ENCODE measurements at regions not wholly inside any gene's neighbourhood (a gene's known extent, or its start where the extent isn't known, plus 50 kb on each side); places are given as distances from the start of the nearest gene placed in this dataset.

- FAIRE-seq: no peak
- Mint-ChIP-seq H3K27me3 (ENCODE audit: low read depth, unreplicated experiment) (peaks cover 16% of the 10 kb centered on the region), H3K4me3 (ENCODE audit: unreplicated experiment) (no peak overlapping the region), H3K9me3 (ENCODE audit: unreplicated experiment) (peaks cover 2% of the 10 kb centered on the region), H3K36me3 (ENCODE audit: low read depth, unreplicated experiment) (no peaks in the 10 kb centered on the region), H3K4me1 (ENCODE audit: low read depth, unreplicated experiment) (peaks cover 21% of the 10 kb centered on the region), H3K27ac (ENCODE audit: unreplicated experiment) (no peak overlapping the region)
- Histone ChIP-seq H3K79me2 (ENCODE audit: insufficient read depth, low read length) (no peaks in the 10 kb centered on the region), H3K4me2 (ENCODE audit: low read length) (no peak overlapping the region), H3K9ac (ENCODE audit: low read length) (no peak overlapping the region), H3K4me3 (ENCODE audit: insufficient read depth, low read depth, low read length) (no peak overlapping the region), H3K4me1 (ENCODE audit: insufficient read depth, low read length) (peaks cover 9% of the 10 kb centered on the region), H3K9me3 (ENCODE audit: insufficient read depth, low read depth, low read length) (no peaks in the 10 kb centered on the region), H3K27ac (ENCODE audit: low read depth, low read length) (no peak overlapping the region), H2AFZ (ENCODE audit: low read depth, low read length) (no peak overlapping the region), H4K20me1 (ENCODE audit: insufficient read depth, low read length) (no peaks in the 10 kb centered on the region), H3K36me3 (ENCODE audit: insufficient read depth, low read length) (no peaks in the 10 kb centered on the region), H3K27me3 (ENCODE audit: insufficient read depth, low read length) (no peaks in the 10 kb centered on the region)
- TF ChIP-seq EZH2 (IDR thresholded peaks at IDR 0.05; ENCODE audit: insufficient read depth, low read length): no peak
- TF ChIP-seq, protein P1, sequence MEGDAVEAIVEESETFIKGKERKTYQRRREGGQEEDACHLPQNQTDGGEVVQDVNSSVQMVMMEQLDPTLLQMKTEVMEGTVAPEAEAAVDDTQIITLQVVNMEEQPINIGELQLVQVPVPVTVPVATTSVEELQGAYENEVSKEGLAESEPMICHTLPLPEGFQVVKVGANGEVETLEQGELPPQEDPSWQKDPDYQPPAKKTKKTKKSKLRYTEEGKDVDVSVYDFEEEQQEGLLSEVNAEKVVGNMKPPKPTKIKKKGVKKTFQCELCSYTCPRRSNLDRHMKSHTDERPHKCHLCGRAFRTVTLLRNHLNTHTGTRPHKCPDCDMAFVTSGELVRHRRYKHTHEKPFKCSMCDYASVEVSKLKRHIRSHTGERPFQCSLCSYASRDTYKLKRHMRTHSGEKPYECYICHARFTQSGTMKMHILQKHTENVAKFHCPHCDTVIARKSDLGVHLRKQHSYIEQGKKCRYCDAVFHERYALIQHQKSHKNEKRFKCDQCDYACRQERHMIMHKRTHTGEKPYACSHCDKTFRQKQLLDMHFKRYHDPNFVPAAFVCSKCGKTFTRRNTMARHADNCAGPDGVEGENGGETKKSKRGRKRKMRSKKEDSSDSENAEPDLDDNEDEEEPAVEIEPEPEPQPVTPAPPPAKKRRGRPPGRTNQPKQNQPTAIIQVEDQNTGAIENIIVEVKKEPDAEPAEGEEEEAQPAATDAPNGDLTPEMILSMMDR (IDR thresholded peaks at IDR 0.05; ENCODE audit: insufficient read depth, low read depth, low read length): no peak
- no peak for DNase-seq (ENCODE audit: low read depth)
Measured at GRCh38 chr9:108275906-108276305, 579.9 kb downstream of the ACTL7B start.

- Histone ChIP-seq H3K9ac (ENCODE audit: low read length) (no peak overlapping the region), H3K4me1 (ENCODE audit: insufficient read depth, low read length) (peaks cover 9% of the 10 kb centered on the region), H3K9me3 (ENCODE audit: insufficient read depth, low read depth, low read length) (no peaks in the 10 kb centered on the region), H3K27ac (ENCODE audit: low read depth, low read length) (no peak overlapping the region), H3K79me2 (ENCODE audit: insufficient read depth, low read length) (no peaks in the 10 kb centered on the region), H3K27me3 (ENCODE audit: insufficient read depth, low read length) (no peaks in the 10 kb centered on the region), H2AFZ (ENCODE audit: low read depth, low read length) (no peak overlapping the region), H3K36me3 (ENCODE audit: insufficient read depth, low read length) (no peaks in the 10 kb centered on the region), H3K4me2 (ENCODE audit: low read length) (no peak overlapping the region), H3K4me3 (ENCODE audit: insufficient read depth, low read depth, low read length) (no peak overlapping the region), H4K20me1 (ENCODE audit: insufficient read depth, low read length) (no peaks in the 10 kb centered on the region)
- TF ChIP-seq, protein P1 (IDR thresholded peaks at IDR 0.05; ENCODE audit: insufficient read depth, low read depth, low read length): no peak
- TF ChIP-seq EZH2 (IDR thresholded peaks at IDR 0.05; ENCODE audit: insufficient read depth, low read length): no peak
- peaks cover 30% of the 10 kb centered on the region for H3K4me1 Mint-ChIP-seq (ENCODE audit: low read depth, unreplicated experiment)
- FAIRE-seq (no peak), DNase-seq (ENCODE audit: low read depth) (no peak)
- H3K27me3 Mint-ChIP-seq (ENCODE audit: low read depth, unreplicated experiment): peaks cover 16% of the 10 kb centered on the region
- H3K27ac Mint-ChIP-seq (ENCODE audit: unreplicated experiment): no peak overlapping the region
- no peaks in the 10 kb centered on the region for H3K36me3 Mint-ChIP-seq (ENCODE audit: low read depth, unreplicated experiment)
- H3K4me3 Mint-ChIP-seq (ENCODE audit: unreplicated experiment): no peak overlapping the region
- peaks cover 2% of the 10 kb centered on the region for H3K9me3 Mint-ChIP-seq (ENCODE audit: unreplicated experiment)
Measured at GRCh38 chr9:108274971-108275370, 580.8 kb downstream of the ACTL7B start.

DNA sequence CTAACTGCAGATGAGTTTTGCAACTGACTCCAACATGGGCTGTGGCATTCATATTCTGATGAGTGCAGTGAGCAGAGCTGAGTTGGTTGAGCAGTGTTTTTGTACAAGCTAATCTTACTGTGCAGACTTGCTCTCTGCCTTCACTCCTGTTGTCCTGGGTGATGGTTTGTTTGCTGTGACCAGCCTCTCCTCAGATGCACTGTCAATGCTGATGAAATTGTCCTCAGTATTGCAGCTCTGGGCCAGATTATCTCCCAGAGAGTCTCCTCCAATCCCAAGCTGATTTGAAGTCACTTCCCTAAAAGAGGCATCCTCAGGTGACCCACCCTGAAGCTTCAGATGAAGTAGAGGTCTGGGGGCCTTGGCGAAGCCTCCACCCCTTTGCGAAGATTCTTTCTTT is 581.8 kb downstream of the ACTL7B start:
- Histone ChIP-seq H3K9me3 (ENCODE audit: insufficient read depth, low read depth, low read length) (no peaks in the 10 kb centered on the region), H3K36me3 (ENCODE audit: insufficient read depth, low read length) (no peaks in the 10 kb centered on the region), H3K79me2 (ENCODE audit: insufficient read depth, low read length) (no peaks in the 10 kb centered on the region), H3K4me1 (ENCODE audit: insufficient read depth, low read length) (peaks cover 9% of the 10 kb centered on the region), H3K27me3 (ENCODE audit: insufficient read depth, low read length) (no peaks in the 10 kb centered on the region), H3K9ac (ENCODE audit: low read length) (no peak overlapping the region), H3K4me3 (ENCODE audit: insufficient read depth, low read depth, low read length) (no peak overlapping the region), H3K4me2 (ENCODE audit: low read length) (no peak overlapping the region), H3K27ac (ENCODE audit: low read depth, low read length) (no peak overlapping the region), H4K20me1 (ENCODE audit: insufficient read depth, low read length) (no peaks in the 10 kb centered on the region), H2AFZ (ENCODE audit: low read depth, low read length) (no peak overlapping the region)
- Mint-ChIP-seq H3K36me3 (ENCODE audit: low read depth, unreplicated experiment) (no peaks in the 10 kb centered on the region), H3K27me3 (ENCODE audit: low read depth, unreplicated experiment) (peaks cover 11% of the 10 kb centered on the region), H3K9me3 (ENCODE audit: unreplicated experiment) (no peaks in the 10 kb centered on the region), H3K4me3 (ENCODE audit: unreplicated experiment) (no peak overlapping the region), H3K4me1 (ENCODE audit: low read depth, unreplicated experiment) (peaks cover 34% of the 10 kb centered on the region), H3K27ac (ENCODE audit: unreplicated experiment) (no peak overlapping the region)
- DNase-seq (ENCODE audit: low read depth): no peak
- no peak for FAIRE-seq
- no peak for TF ChIP-seq EZH2 (IDR thresholded peaks at IDR 0.05; ENCODE audit: insufficient read depth, low read length)
- TF ChIP-seq, protein P1 (IDR thresholded peaks at IDR 0.05; ENCODE audit: insufficient read depth, low read depth, low read length): no peak

Measured in astrocyte (in vitro differentiated cells and primary cell).